Panc1 (cell line): ENCODE measurements at regions not wholly inside any gene's neighbourhood (a gene's known extent, or its start where the extent isn't known, plus 50 kb on each side); places are given as distances from the start of the nearest gene placed in this dataset.

ENCODE experiments used
- ATAC-seq: fragments of 200-7000 bp; cut with Tn5 transposase; 2 replicates; pipeline ENCODE4 v1.9.1; 2020; ENCODE audit warnings: mild to moderate bottlenecking, moderate library complexity
- BruUV-seq: library from RNA; stranded (reverse); fragments of 400-500 nt; replicated peaks from 2 replicates; lab custom pipeline; 2021; lab: Mats Ljungman, UMichigan
- CTCF ChIA-PET: fragments of 300-600 bp; sonication (Branson Sonifier 250); formaldehyde crosslinking; loops from one replicate; lab custom pipeline; 2022; ENCODE audit warnings: antibody characterized with exemption; lab: Charles Lee
- POLR2A ChIA-PET: fragments of 300-600 bp; sonication (Branson Sonifier 250); formaldehyde crosslinking; loops from one replicate; lab custom pipeline; 2022; ENCODE audit warnings: antibody characterized with exemption; lab: Charles Lee
- DNase-seq: peaks from one replicate; pipeline ENCODE4 v3.0.0-alpha.2; 2010; ENCODE audit warnings: low read depth, low spot score
- H3K27ac ChIP-seq: 2 replicates; pipeline ENCODE4 v1.5.1; 2011; ENCODE audit warnings: mild to moderate bottlenecking, low read length, inconsistent platforms
- H3K27me3 ChIP-seq: fragments of 200-500 bp; sonication (Bioruptor generic); 2 replicates; pipeline ENCODE4 v1.6.0; 2014; ENCODE audit warnings: low read length, inconsistent platforms; ENCODE audit not compliant: control insufficient read depth, insufficient read depth
- H3K36me3 ChIP-seq: fragments of 200-500 bp; sonication (Bioruptor generic); 2 replicates; pipeline ENCODE4 v1.5.1; 2014; ENCODE audit warnings: inconsistent platforms, mild to moderate bottlenecking, low read length, moderate library complexity; ENCODE audit not compliant: control insufficient read depth, insufficient read depth
- H3K4me1 ChIP-seq: 2 replicates; pipeline ENCODE4 v1.5.1; 2011; ENCODE audit warnings: inconsistent platforms, mild to moderate bottlenecking, low read length, moderate library complexity; ENCODE audit not compliant: control insufficient read depth, insufficient read depth
- H3K4me3 ChIP-seq, 2 experiments: 2 replicates each; pipeline ENCODE4 v1.5.1; 2011 to 2012; ENCODE audit warnings: low read depth in 2 of 2, low read length in 2 of 2, mild to moderate bottlenecking in 2 of 2, inconsistent platforms in 1 of 2, moderate library complexity in 1 of 2
- H3K9me3 ChIP-seq: fragments of 200-500 bp; sonication (Bioruptor generic); 2 replicates; pipeline ENCODE4 v1.5.1; 2014; ENCODE audit warnings: low read depth, mild to moderate bottlenecking, inconsistent platforms, low read length, moderate library complexity; ENCODE audit not compliant: control insufficient read depth, insufficient read depth
- CTCF ChIP-seq: fragments of 450-650 bp; IDR thresholded peaks from 2 replicates; pipeline ENCODE4 v1.5.1; 2017; ENCODE audit warnings: mild to moderate bottlenecking
- POLR2AphosphoS5 ChIP-seq: IDR thresholded peaks from 2 replicates; pipeline ENCODE4 v1.6.1; 2012; ENCODE audit warnings: mild to moderate bottlenecking, low read depth, low read length, moderate library complexity
- REST ChIP-seq, 2 experiments: IDR thresholded peaks; 2 replicates each; pipeline ENCODE4 v1.6.1; 2011 to 2012; ENCODE audit warnings: low read depth in 2 of 2, control low read depth in 1 of 2, low read length in 1 of 2, mild to moderate bottlenecking in 1 of 2, moderate library complexity in 1 of 2; ENCODE audit not compliant: insufficient read depth in 1 of 2
- SIN3A ChIP-seq: IDR thresholded peaks from 2 replicates; pipeline ENCODE4 v1.6.1; 2012; ENCODE audit warnings: low read depth, mild to moderate bottlenecking, low read length, moderate library complexity, borderline replicate concordance; ENCODE audit not compliant: insufficient read depth
- TCF7L2 ChIP-seq: IDR thresholded peaks from 2 replicates; pipeline ENCODE4 v1.6.1; 2011; ENCODE audit warnings: mild to moderate bottlenecking, low read depth, low read length, inconsistent platforms
- in situ Hi-C: cut with HindIII; loops from 2 replicates; pipeline ENCODE4 v1.10.0; 2016; ENCODE audit warnings: low sequenced_read_pairs, low pct_unique_long_range_greater_than_20kb
- intact Hi-C: fragments of 100-400 bp; cut with micrococcal nuclease; formaldehyde crosslinking; loops from one replicate; pipeline ENCODE4 v1.10.0; 2022; ENCODE audit not compliant: unreplicated experiment

- H3K36me3 ChIP-seq = no peaks in the 10 kb centered on the region
- ATAC-seq (no peak), DNase-seq (no peak)
- intact Hi-C loops (no loop called here), in situ Hi-C loops (no loop called here)
- ChIA-PET POLR2A (no interaction called here), CTCF (no interaction called here)
- no peaks in the 10 kb centered on the region for H3K27me3 ChIP-seq
- no peak overlapping the region for H3K4me3 ChIP-seq
- BruUV-seq = no TSS peak
- no peaks in the 10 kb centered on the region for H3K9me3 ChIP-seq
- no peak overlapping the region for H3K27ac ChIP-seq
- TF ChIP-seq POLR2AphosphoS5 (no peak), REST (IDR thresholded peaks at IDR 0.05; ENCODE audit: insufficient read depth in 1 of 2, low read depth in 2 of 2, low read length in 1 of 2) (no peak), SIN3A (no peak), CTCF (no peak), TCF7L2 (no peak)
- no peaks in the 10 kb centered on the region for H3K4me1 ChIP-seq
These were observed 523.1 kb downstream of the EFNA5 start for GRCh38 chr5:107147589-107147988.

- POLR2A ChIA-PET = no interaction called here
- TF ChIP-seq POLR2AphosphoS5 = no peak
- H3K9me3 ChIP-seq = no peaks in the 10 kb centered on the region
- H3K27me3 ChIP-seq = no peaks in the 10 kb centered on the region
- H3K4me1 ChIP-seq = no peaks in the 10 kb centered on the region
- CTCF ChIA-PET = no interaction called here
- in situ Hi-C loops (no loop called here), intact Hi-C loops (no loop called here)
- H3K36me3 ChIP-seq = no peaks in the 10 kb centered on the region
- ATAC-seq (no peak), DNase-seq (no peak)
- no peak overlapping the region for H3K4me3 ChIP-seq
- H3K27ac ChIP-seq = no peak overlapping the region
- no TSS peak for BruUV-seq
These were observed 523.8 kb downstream of the EFNA5 start for GRCh38 chr5:107146901-107147300.

GRCh38 chr5:107135391-107135790 is 535.3 kb downstream of the EFNA5 start:
- ATAC-seq = no peak

More at GRCh38 chr5:107135391-107135790, 535.3 kb downstream of the EFNA5 start:
- in situ Hi-C loops (no loop called here), intact Hi-C loops (no loop called here)
- Histone ChIP-seq H3K36me3 (no peaks in the 10 kb centered on the region), H3K4me3 (no peak overlapping the region), H3K4me1 (no peaks in the 10 kb centered on the region), H3K9me3 (no peaks in the 10 kb centered on the region), H3K27me3 (no peaks in the 10 kb centered on the region), H3K27ac (no peak overlapping the region)
- no peak for DNase-seq
- POLR2A ChIA-PET = no interaction called here
- TF ChIP-seq REST (IDR thresholded peaks at IDR 0.05; ENCODE audit: insufficient read depth in 1 of 2, low read depth in 2 of 2, low read length in 1 of 2) (no peak), POLR2AphosphoS5 (no peak), TCF7L2 (no peak), SIN3A (no peak), CTCF (no peak)
- CTCF ChIA-PET = interaction anchor here (0.6 kb wide), 1 partner anchor 202 kb away, joined by 3 read pairs; no protein-coding TSS in a partner anchor
- no TSS peak for BruUV-seq
